22Rv1 (cell line): ENCODE measurements at regions not wholly inside any gene's neighbourhood (a gene's known extent, or its start where the extent isn't known, plus 50 kb on each side); places are given as distances from the start of the nearest gene placed in this dataset.

Source experiments
- CTCF ChIP-seq: fragments of 450-650 bp; IDR thresholded peaks from 2 replicates; pipeline ENCODE4 v1.5.1; 2017; ENCODE audit warnings: mild to moderate bottlenecking
- ZFX ChIP-seq: fragments of 450-650 bp; IDR thresholded peaks from 2 replicates; pipeline ENCODE4 v1.6.1; 2017; ENCODE audit warnings: antibody characterized with exemption, borderline replicate concordance

- TF ChIP-seq CTCF = no peak
- no peak for TF ChIP-seq ZFX
These were observed 62.7 kb upstream of the ARGLU1 start for GRCh38 chr13:106630650-106631049.
